GM10248 (cell line): ENCODE measurements at regions not wholly inside any gene's neighbourhood (a gene's known extent, or its start where the extent isn't known, plus 50 kb on each side); places are given as distances from the start of the nearest gene placed in this dataset.

Source experiments
- CTCF ChIA-PET: fragments of 300-600 bp; sonication (Branson Sonifier 250); formaldehyde crosslinking; extraction: SDS; loops from one replicate; lab custom pipeline; 2021; ENCODE audit warnings: antibody characterized with exemption; lab: Yijun Ruan, JAX
- POLR2A ChIA-PET: fragments of 350-650 bp; sonication (Branson Sonifier 250); formaldehyde crosslinking; extraction: SDS; loops from one replicate; lab custom pipeline; 2020; ENCODE audit warnings: antibody characterized with exemption; lab: Yijun Ruan, JAX
- DNase-seq: peaks from one replicate; pipeline ENCODE4 v3.0.0; 2012; ENCODE audit errors: extremely low spot score
- TF ChIP-seq, protein P1 (sequence below): IDR thresholded peaks from 2 replicates; pipeline ENCODE4 v1.5.1; 2012; ENCODE audit warnings: mild to moderate bottlenecking, low read depth; ENCODE audit errors: extremely low read depth, missing control alignments, control extremely low read depth

DNA sequence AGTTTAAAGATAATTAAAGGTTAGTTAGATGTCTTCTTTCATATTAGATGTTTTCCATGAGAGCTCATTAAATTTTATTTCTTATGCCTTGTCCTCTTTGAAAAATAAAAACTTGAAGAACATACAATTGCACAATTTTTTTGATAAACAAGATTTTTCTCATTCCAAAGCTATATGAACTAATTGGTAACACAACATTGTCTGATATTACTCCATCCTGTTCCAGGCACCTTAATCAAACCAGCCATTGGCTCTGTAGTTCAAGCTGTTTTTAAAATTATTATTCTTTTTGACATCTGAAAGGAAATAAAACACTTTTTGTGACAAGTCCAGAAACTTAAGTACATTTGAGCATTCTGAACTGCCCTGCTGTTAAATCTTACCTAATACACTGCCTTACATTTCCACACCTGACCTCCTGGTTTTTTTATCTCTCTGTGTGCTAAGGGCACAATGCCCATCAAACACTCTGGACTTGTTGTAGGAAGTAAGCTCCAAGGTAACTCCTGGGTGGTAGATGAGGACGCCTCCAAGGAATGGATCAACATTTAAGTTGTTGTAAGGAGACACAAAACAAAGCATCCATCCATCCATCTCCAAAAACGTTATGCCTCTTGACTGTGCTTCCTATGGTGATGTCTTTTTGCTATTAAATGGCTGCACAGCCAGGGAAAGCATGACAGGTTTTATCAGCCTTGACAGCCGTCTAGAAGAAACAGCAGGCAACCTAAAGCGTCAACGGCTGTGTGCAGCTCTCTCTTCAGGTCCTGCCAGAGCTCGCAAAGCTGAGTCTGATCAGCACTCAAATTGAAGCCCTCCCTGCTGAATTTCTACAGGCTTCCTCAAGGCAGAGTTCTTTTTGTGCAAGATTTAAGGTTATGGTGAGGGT lies 449.9 kb upstream of the FLRT2 start:
- ChIA-PET POLR2A (no interaction called here), CTCF (no interaction called here)
- TF ChIP-seq, protein P1, sequence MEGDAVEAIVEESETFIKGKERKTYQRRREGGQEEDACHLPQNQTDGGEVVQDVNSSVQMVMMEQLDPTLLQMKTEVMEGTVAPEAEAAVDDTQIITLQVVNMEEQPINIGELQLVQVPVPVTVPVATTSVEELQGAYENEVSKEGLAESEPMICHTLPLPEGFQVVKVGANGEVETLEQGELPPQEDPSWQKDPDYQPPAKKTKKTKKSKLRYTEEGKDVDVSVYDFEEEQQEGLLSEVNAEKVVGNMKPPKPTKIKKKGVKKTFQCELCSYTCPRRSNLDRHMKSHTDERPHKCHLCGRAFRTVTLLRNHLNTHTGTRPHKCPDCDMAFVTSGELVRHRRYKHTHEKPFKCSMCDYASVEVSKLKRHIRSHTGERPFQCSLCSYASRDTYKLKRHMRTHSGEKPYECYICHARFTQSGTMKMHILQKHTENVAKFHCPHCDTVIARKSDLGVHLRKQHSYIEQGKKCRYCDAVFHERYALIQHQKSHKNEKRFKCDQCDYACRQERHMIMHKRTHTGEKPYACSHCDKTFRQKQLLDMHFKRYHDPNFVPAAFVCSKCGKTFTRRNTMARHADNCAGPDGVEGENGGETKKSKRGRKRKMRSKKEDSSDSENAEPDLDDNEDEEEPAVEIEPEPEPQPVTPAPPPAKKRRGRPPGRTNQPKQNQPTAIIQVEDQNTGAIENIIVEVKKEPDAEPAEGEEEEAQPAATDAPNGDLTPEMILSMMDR: no peak
- no peak for DNase-seq

DNA sequence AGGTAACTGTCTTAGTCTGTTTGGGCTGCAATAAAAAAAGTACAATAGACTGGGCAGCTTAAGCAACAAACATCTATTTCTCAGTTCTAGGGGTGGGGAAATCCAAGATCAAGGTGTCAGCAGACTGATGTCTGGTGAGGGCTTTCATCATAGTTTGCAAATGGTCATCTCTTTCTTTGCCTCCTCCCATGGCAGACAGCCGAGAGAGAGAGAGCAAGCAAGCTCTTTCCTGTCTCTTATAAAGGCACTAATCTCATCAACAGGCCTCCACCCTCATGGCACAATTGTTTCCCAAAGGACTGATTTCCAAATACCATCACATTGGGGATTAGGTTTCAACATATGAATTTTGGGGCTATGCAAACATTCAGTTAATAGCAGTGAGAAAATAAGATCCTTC lies 445.6 kb upstream of the FLRT2 start:
- POLR2A ChIA-PET: no interaction called here
- CTCF ChIA-PET: no interaction called here
- DNase-seq: no peak
- TF ChIP-seq, protein P1: no peak

DNA sequence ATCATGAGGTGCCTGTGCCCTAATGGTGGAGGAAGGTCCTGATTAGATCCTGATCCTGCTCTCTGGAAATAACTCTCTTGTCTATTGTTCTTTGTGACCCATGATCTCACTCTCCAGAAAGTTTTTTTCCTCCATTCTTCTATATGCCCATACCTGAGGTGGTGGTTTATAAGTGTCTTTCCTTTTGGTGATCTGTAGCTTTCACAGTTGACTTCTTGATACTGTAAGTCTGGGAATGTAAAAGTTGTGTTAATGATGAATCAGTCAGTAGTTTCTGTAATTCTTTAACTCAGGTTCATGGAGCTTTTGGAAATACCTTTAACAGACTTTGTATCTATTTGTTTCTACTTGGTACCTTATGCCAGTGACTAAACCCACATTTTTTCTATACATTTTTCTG lies 444.0 kb upstream of the FLRT2 start:
- ChIA-PET POLR2A (no interaction called here), CTCF (no interaction called here)
- no peak for DNase-seq
- TF ChIP-seq, protein P1: no peak

DNA sequence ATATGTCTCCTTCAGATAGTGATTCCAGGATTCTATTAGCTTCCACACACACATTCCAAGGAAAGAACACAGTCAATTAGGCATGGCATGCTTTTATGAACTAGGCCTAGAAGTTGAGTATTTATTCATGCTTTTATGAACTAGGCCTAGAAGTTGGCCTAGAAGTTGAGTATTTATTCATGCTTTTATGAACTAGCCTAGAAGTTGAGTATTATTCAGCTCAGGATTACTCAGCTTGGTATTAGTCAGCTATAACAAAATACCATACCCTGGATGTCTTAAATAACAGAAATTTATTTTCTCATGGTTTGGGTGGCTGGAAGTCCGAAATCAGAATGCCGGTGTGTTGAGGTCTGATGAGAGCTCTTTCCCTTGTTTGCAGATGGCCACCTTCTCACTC lies 442.7 kb upstream of the FLRT2 start:
- TF ChIP-seq, protein P1: no peak
- no peak for DNase-seq
- CTCF ChIA-PET: no interaction called here
- POLR2A ChIA-PET: no interaction called here

DNA sequence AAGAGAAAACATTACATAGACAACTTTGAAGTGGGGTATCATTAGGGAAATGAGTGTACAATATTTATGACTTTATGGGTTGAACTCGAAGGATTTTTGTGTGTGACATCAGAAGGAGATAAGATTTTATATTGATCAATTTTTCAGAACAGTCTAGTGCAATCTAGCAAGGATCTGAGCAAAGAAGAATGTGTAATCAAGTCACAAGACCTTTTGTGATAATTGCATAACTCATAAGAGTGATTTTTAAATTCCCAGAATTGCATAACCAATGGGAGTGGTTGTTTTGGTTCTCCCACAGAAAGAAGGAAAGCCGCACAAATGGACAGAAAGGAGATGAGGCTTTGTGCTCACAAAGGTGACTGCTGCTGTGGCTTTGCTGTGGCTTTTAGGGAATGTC lies 441.8 kb upstream of the FLRT2 start:
- POLR2A ChIA-PET: no interaction called here
- DNase-seq: no peak
- CTCF ChIA-PET: no interaction called here

DNA sequence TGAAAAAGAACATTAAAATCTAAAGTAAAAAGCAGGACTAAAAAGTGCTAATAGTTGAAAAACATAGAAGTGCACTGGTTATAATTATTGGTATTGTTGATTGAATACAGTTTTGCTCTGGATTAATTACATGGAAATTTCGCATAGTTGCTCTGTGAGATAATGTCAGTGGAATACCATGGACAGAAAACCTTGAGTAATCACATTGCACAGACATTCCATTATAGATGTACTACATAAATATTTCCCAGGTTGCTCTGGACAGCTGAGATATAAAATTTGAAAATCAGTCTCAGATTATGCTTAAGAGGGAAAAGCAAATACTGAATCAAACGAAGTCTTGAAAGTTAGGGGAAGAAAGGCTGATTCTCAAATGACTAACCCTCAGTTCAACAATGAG lies 439.3 kb upstream of the FLRT2 start:
- ChIA-PET POLR2A (no interaction called here), CTCF (no interaction called here)
- no peak for DNase-seq
- TF ChIP-seq, protein P1: no peak

More for the DNA sequence above, 441.8 kb upstream of the FLRT2 start:
- TF ChIP-seq, protein P1: no peak
